ENCODE measurements at regions not wholly inside any gene's neighbourhood (a gene's known extent, or its start where the extent isn't known, plus 50 kb on each side); places are given as distances from the start of the nearest gene placed in this dataset.

GRCh38 chr9:1521547-1521946 lies 471.4 kb downstream of the DMRT2 start:
- no peaks in the 10 kb centered on the region for H3K36me3 ChIP-seq (ENCODE audit: control insufficient read depth in 1 of 2, insufficient read depth in 2 of 2, low read length in 2 of 2)
- intact Hi-C loops (cut with micrococcal nuclease), result no loop called here
- no peaks in the 10 kb centered on the region for H3K27me3 ChIP-seq (ENCODE audit: insufficient read depth, low read length)
- POLR2A ChIA-PET, result no interaction called here
- no peak overlapping the region for H2AFZ ChIP-seq (ENCODE audit: low read depth, low read length, poor library complexity, severe bottlenecking)
- CTCF ChIA-PET, result no interaction called here
- no peak for DNase-seq (ENCODE audit: low read depth, low spot score)
- H3K79me2 ChIP-seq (ENCODE audit: insufficient read depth, low read length), result no peaks in the 10 kb centered on the region
- RAD21 ChIA-PET (ENCODE audit: low non-redundant PET in 1 of 2, low total read pairs in 2 of 2, uncharacterized antibody in 2 of 2, unreplicated experiment in 2 of 2), result no interaction called here
- H3K4me3 ChIP-seq (replicated peaks in 1 of 2; ENCODE audit: low read depth in 1 of 2, low read length in 2 of 2), result no peak overlapping the region
- H3K9ac ChIP-seq (ENCODE audit: low read length), result no peak overlapping the region
- H3K4me1 ChIP-seq (ENCODE audit: control insufficient read depth in 1 of 2, insufficient read depth in 2 of 2, low read length in 2 of 2), result no peaks in the 10 kb centered on the region
- ATAC-seq, result no peak
- H3K9me2 ChIP-seq (ENCODE audit: insufficient read depth), result no peaks in the 10 kb centered on the region
- H3K9me3 ChIP-seq (ENCODE audit: control insufficient read depth in 1 of 2, insufficient read depth in 1 of 2, low read depth in 1 of 2, low read length in 2 of 2), result peaks cover 7 to 16% of the 10 kb centered on the region in 2 experiments; a peak in 2 of 4 replicates
- no peak overlapping the region for H3K4me2 ChIP-seq (ENCODE audit: low read length)
- TF ChIP-seq MAX (IDR thresholded peaks at IDR 0.05) (no peak), SP1 (IDR thresholded peaks at IDR 0.05; ENCODE audit: low read depth) (no peak), FOSL1 (IDR thresholded peaks at IDR 0.05; ENCODE audit: low read depth) (no peak), CTCF (IDR thresholded peaks at IDR 0.05 in 2 of 3, conservative IDR thresholded peaks at IDR 0.05 in 1 of 3; ENCODE audit: borderline replicate concordance in 1 of 3, insufficient read depth in 1 of 3, low read depth in 2 of 3, low read length in 2 of 3) (no peak)
- H4K20me1 ChIP-seq (ENCODE audit: insufficient read depth), result no peaks in the 10 kb centered on the region
- no peak overlapping the region for H3K27ac ChIP-seq (ENCODE audit: low read depth, low read length)
- no TSS peak for BruUV-seq (replicated peaks)

GRCh38 chr9:1522219-1522767 lies 472.1 kb downstream of the DMRT2 start:
- Histone ChIP-seq H3K9me2 (ENCODE audit: insufficient read depth) (no peaks in the 10 kb centered on the region), H3K36me3 (ENCODE audit: control insufficient read depth in 1 of 2, insufficient read depth in 2 of 2, low read length in 2 of 2) (no peaks in the 10 kb centered on the region), H4K20me1 (ENCODE audit: insufficient read depth) (no peaks in the 10 kb centered on the region), H2AFZ (ENCODE audit: low read depth, low read length, poor library complexity, severe bottlenecking) (no peak overlapping the region), H3K4me1 (ENCODE audit: control insufficient read depth in 1 of 2, insufficient read depth in 2 of 2, low read length in 2 of 2) (no peaks in the 10 kb centered on the region), H3K4me2 (ENCODE audit: low read length) (no peak overlapping the region), H3K9me3 (ENCODE audit: control insufficient read depth in 1 of 2, insufficient read depth in 1 of 2, low read depth in 1 of 2, low read length in 2 of 2) (peaks cover 5 to 20% of the 10 kb centered on the region in 2 experiments; a peak in 2 of 4 replicates), H3K79me2 (ENCODE audit: insufficient read depth, low read length) (no peaks in the 10 kb centered on the region), H3K9ac (ENCODE audit: low read length) (no peak overlapping the region), H3K27me3 (ENCODE audit: insufficient read depth, low read length) (no peaks in the 10 kb centered on the region), H3K4me3 (replicated peaks in 1 of 2; ENCODE audit: low read depth in 1 of 2, low read length in 2 of 2) (no peak overlapping the region), H3K27ac (ENCODE audit: low read depth, low read length) (no peak overlapping the region)
- POLR2A ChIA-PET, result no interaction called here
- CTCF ChIA-PET, result no interaction called here
- DNase-seq (ENCODE audit: low read depth, low spot score), result no peak
- RAD21 ChIA-PET (ENCODE audit: low non-redundant PET in 1 of 2, low total read pairs in 2 of 2, uncharacterized antibody in 2 of 2, unreplicated experiment in 2 of 2), result no interaction called here
- ATAC-seq, result no peak
- intact Hi-C loops (cut with micrococcal nuclease), result no loop called here
- TF ChIP-seq FOSL1 (IDR thresholded peaks at IDR 0.05; ENCODE audit: low read depth), result no peak
- BruUV-seq (replicated peaks), result no TSS peak

All from HCT116 (cell line).